ENCODE measurements at regions not wholly inside any gene's neighbourhood (a gene's known extent, or its start where the extent isn't known, plus 50 kb on each side); places are given as distances from the start of the nearest gene placed in this dataset.

DNA sequence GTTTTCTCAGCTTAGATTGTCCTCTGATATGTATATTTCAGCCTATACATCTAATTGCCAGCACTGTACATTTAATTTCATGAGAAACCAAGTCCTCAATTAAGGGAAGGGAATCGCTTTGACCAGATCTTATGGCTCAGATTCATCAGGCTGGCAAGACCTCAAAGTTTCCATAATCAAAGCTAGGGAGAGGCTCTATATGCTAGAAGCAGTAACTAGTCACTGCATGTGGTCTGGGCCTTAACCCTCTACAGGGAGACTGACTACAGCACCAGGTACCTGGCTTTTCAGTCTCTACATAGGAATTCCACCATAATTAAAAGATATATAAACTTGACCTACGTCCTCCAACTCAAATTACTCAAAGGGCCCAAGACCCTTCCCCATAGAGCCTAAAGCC is 97.4 kb upstream of the JAZF1 start:
- no peak overlapping the region for H3K4me2 ChIP-seq
- TF ChIP-seq EZH2 (IDR thresholded peaks at IDR 0.05) (no peak), EZH2phosphoT487 (IDR thresholded peaks at IDR 0.05) (no peak)
- TF ChIP-seq, protein P1, sequence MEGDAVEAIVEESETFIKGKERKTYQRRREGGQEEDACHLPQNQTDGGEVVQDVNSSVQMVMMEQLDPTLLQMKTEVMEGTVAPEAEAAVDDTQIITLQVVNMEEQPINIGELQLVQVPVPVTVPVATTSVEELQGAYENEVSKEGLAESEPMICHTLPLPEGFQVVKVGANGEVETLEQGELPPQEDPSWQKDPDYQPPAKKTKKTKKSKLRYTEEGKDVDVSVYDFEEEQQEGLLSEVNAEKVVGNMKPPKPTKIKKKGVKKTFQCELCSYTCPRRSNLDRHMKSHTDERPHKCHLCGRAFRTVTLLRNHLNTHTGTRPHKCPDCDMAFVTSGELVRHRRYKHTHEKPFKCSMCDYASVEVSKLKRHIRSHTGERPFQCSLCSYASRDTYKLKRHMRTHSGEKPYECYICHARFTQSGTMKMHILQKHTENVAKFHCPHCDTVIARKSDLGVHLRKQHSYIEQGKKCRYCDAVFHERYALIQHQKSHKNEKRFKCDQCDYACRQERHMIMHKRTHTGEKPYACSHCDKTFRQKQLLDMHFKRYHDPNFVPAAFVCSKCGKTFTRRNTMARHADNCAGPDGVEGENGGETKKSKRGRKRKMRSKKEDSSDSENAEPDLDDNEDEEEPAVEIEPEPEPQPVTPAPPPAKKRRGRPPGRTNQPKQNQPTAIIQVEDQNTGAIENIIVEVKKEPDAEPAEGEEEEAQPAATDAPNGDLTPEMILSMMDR (IDR thresholded peaks at IDR 0.05), result no peak
- peaks cover 8% of the 10 kb centered on the region for H3F3A ChIP-seq (ENCODE audit: low read depth)
- H4K20me1 ChIP-seq (ENCODE audit: low read depth), result no peaks in the 10 kb centered on the region
- no peak overlapping the region for H3K27ac Mint-ChIP-seq
- H3K79me2 ChIP-seq (ENCODE audit: low read depth), result no peaks in the 10 kb centered on the region
- H3K27me3 Mint-ChIP-seq (ENCODE audit: insufficient read depth, low read depth), result peaks cover 2% of the 10 kb centered on the region
- peaks cover 17% of the 10 kb centered on the region for H3K4me1 ChIP-seq
- no peaks in the 10 kb centered on the region for H3K36me3 Mint-ChIP-seq
- no peak overlapping the region for H3K9ac ChIP-seq
- H3K9me3 Mint-ChIP-seq, result peaks cover 5% of the 10 kb centered on the region
- H3K4me1 Mint-ChIP-seq, result peaks cover 24% of the 10 kb centered on the region
- no peaks in the 10 kb centered on the region for H3K27me3 ChIP-seq
- DNase-seq (ENCODE audit: low spot score), result no peak
- H3K9me3 ChIP-seq (ENCODE audit: low read depth), result no peaks in the 10 kb centered on the region
- no peak overlapping the region for H3K4me3 ChIP-seq
- H3K27ac ChIP-seq, result no peak overlapping the region
- H2AFZ ChIP-seq (replicated peaks), result no peak overlapping the region
- no peaks in the 10 kb centered on the region for H3K36me3 ChIP-seq
- H3K4me3 Mint-ChIP-seq, result no peak overlapping the region

GRCh38 chr7:28280516-28280915 is 99.9 kb upstream of the JAZF1 start:
- TF ChIP-seq, protein P1 (IDR thresholded peaks at IDR 0.05), result no peak
- TF ChIP-seq EZH2 (IDR thresholded peaks at IDR 0.05) (no peak), EZH2phosphoT487 (IDR thresholded peaks at IDR 0.05) (no peak)
- Mint-ChIP-seq H3K4me3 (no peak overlapping the region), H3K27ac (no peak overlapping the region), H3K36me3 (no peaks in the 10 kb centered on the region), H3K27me3 (ENCODE audit: insufficient read depth, low read depth) (peaks cover 3% of the 10 kb centered on the region), H3K9me3 (peaks cover 9% of the 10 kb centered on the region), H3K4me1 (peaks cover 24% of the 10 kb centered on the region)
- peak; percentile 60 for DNase-seq (ENCODE audit: low spot score)
- Histone ChIP-seq H3K27me3 (no peaks in the 10 kb centered on the region), H3K4me2 (peak overlapping the region; percentile 40), H3K4me1 (peaks cover 17% of the 10 kb centered on the region), H3K36me3 (no peaks in the 10 kb centered on the region), H3K79me2 (ENCODE audit: low read depth) (no peaks in the 10 kb centered on the region), H3K27ac (no peak overlapping the region), H3K4me3 (no peak overlapping the region), H3K9ac (no peak overlapping the region), H3F3A (ENCODE audit: low read depth) (peaks cover 8% of the 10 kb centered on the region), H4K20me1 (ENCODE audit: low read depth) (no peaks in the 10 kb centered on the region), H3K9me3 (ENCODE audit: low read depth) (no peaks in the 10 kb centered on the region), H2AFZ (replicated peaks) (no peak overlapping the region)

DNA sequence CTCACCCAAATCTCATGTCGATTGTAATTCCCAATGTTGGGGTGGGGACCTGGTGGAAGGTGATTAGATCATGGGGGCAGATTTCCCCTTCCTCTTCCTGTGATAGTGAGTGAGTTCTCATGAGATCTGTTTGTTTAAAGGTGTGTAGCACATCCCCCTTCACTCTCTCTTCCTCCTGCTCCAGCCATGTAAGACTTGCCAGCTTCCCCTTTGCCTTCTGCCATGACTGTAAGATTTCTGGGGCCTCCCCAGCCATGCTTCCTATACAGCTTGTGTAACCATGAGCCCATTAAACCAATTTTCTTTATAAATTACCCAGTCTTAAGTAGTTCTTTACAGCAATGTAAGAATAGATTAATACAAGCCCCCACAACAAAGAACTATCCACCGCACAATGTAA is 109.9 kb upstream of the JAZF1 start:
- Histone ChIP-seq H4K20me1 (ENCODE audit: low read depth) (no peaks in the 10 kb centered on the region), H3K4me3 (no peak overlapping the region), H3F3A (ENCODE audit: low read depth) (no peaks in the 10 kb centered on the region), H3K27ac (no peak overlapping the region), H3K4me2 (no peak overlapping the region), H3K79me2 (ENCODE audit: low read depth) (no peaks in the 10 kb centered on the region), H3K9me3 (ENCODE audit: low read depth) (no peaks in the 10 kb centered on the region), H3K9ac (no peak overlapping the region), H2AFZ (replicated peaks) (no peak overlapping the region), H3K4me1 (no peaks in the 10 kb centered on the region), H3K36me3 (no peaks in the 10 kb centered on the region), H3K27me3 (no peaks in the 10 kb centered on the region)
- Mint-ChIP-seq H3K27ac (no peak overlapping the region), H3K9me3 (peaks cover 2% of the 10 kb centered on the region), H3K36me3 (no peaks in the 10 kb centered on the region), H3K27me3 (ENCODE audit: insufficient read depth, low read depth) (peaks cover 2% of the 10 kb centered on the region), H3K4me3 (no peak overlapping the region), H3K4me1 (peaks cover 7% of the 10 kb centered on the region)
- DNase-seq (ENCODE audit: low spot score), result no peak
- TF ChIP-seq EZH2phosphoT487 (IDR thresholded peaks at IDR 0.05) (no peak), EZH2 (IDR thresholded peaks at IDR 0.05) (no peak)
- TF ChIP-seq, protein P1 (IDR thresholded peaks at IDR 0.05), result no peak

Measured in neural progenitor cell (in vitro differentiated cells).